ENCODE measurements at regions not wholly inside any gene's neighbourhood (a gene's known extent, or its start where the extent isn't known, plus 50 kb on each side); places are given as distances from the start of the nearest gene placed in this dataset.

- DNase-seq (ENCODE audit: low spot score) = no peak
- no peak for FAIRE-seq
Measured at GRCh38 chr2:9738535-9739496, 104.5 kb upstream of the TAF1B start.

GRCh38 chr2:9739531-9739964 lies 103.7 kb upstream of the TAF1B start:
- DNase-seq (ENCODE audit: low spot score) (no peak), FAIRE-seq (no peak)

- FAIRE-seq = no peak
- DNase-seq (ENCODE audit: low spot score) = no peak
Measured at GRCh38 chr2:9740382-9741073, 102.7 kb upstream of the TAF1B start.

GRCh38 chr2:9741110-9741509 lies 102.2 kb upstream of the TAF1B start:
- FAIRE-seq = no peak

GRCh38 chr2:9742601-9743000 lies 100.7 kb upstream of the TAF1B start:
- FAIRE-seq (no peak), DNase-seq (ENCODE audit: low spot score) (no peak)

More at GRCh38 chr2:9741110-9741509, 102.2 kb upstream of the TAF1B start:
- no peak for DNase-seq (ENCODE audit: low spot score)

GRCh38 chr2:9744256-9745004 lies 98.8 kb upstream of the TAF1B start:
- DNase-seq (ENCODE audit: low spot score) = no peak
- no peak for FAIRE-seq

GRCh38 chr2:9745153-9745899 lies 97.9 kb upstream of the TAF1B start:
- FAIRE-seq = no peak
- DNase-seq (ENCODE audit: low spot score) = no peak

- no peak for FAIRE-seq
- no peak for DNase-seq (ENCODE audit: low spot score)
Measured at GRCh38 chr2:9747396-9747795, 95.9 kb upstream of the TAF1B start.

- FAIRE-seq = no peak
- DNase-seq (ENCODE audit: low spot score) = no peak
Measured at GRCh38 chr2:9748577-9748976, 94.7 kb upstream of the TAF1B start.

- no peak for DNase-seq (ENCODE audit: low spot score)
- no peak for FAIRE-seq
Measured at GRCh38 chr2:9749546-9750223, 93.6 kb upstream of the TAF1B start.

- DNase-seq (ENCODE audit: low spot score) (no peak), FAIRE-seq (no peak)
Measured at GRCh38 chr2:9750224-9751215, 92.8 kb upstream of the TAF1B start.

GRCh38 chr2:9751831-9752230 lies 91.4 kb upstream of the TAF1B start:
- DNase-seq (ENCODE audit: low spot score) (no peak), FAIRE-seq (no peak)

GRCh38 chr2:9752441-9753275 lies 90.6 kb upstream of the TAF1B start:
- DNase-seq (ENCODE audit: low spot score) (peak; percentile 79), FAIRE-seq (peak; percentile 74)

- peak; percentile 84 for FAIRE-seq
- DNase-seq (ENCODE audit: low spot score) = peak; percentile 95
Measured at GRCh38 chr2:9753276-9753600, 90.0 kb upstream of the TAF1B start.

GRCh38 chr2:9753665-9754531 lies 89.4 kb upstream of the TAF1B start:
- no peak for DNase-seq (ENCODE audit: low spot score)
- FAIRE-seq = no peak

GRCh38 chr2:9754532-9754887 lies 88.8 kb upstream of the TAF1B start:
- FAIRE-seq (no peak), DNase-seq (ENCODE audit: low spot score) (no peak)

- DNase-seq (ENCODE audit: low spot score) (no peak), FAIRE-seq (no peak)
Measured at GRCh38 chr2:9755008-9755407, 88.3 kb upstream of the TAF1B start.

GRCh38 chr2:9755638-9756037 lies 87.6 kb upstream of the TAF1B start:
- FAIRE-seq = no peak

More at GRCh38 chr2:9755638-9756037, 87.6 kb upstream of the TAF1B start:
- no peak for DNase-seq (ENCODE audit: low spot score)

Measured in RCC 7860 (cell line).